HCT116 (cell line): ENCODE measurements at regions not wholly inside any gene's neighbourhood (a gene's known extent, or its start where the extent isn't known, plus 50 kb on each side); places are given as distances from the start of the nearest gene placed in this dataset.

Experiments used
- ATAC-seq: fragments of 200-7000 bp; cut with Tn5 transposase; 2 replicates; pipeline ENCODE4 v1.9.1; 2020; ENCODE audit warnings: mild to moderate bottlenecking, moderate library complexity
- BruUV-seq: library from RNA; stranded (reverse); fragments of 400-500 nt; replicated peaks from 2 replicates; lab custom pipeline; 2021; lab: Mats Ljungman, UMichigan
- CTCF ChIA-PET: fragments of 300-600 bp; sonication (Branson Sonifier 250); formaldehyde crosslinking; loops from one replicate; lab custom pipeline; 2021; ENCODE audit warnings: antibody characterized with exemption; lab: Charles Lee
- POLR2A ChIA-PET: fragments of 300-600, 350-600 bp; sonication (Branson Sonifier 250); formaldehyde crosslinking; loops from one replicate; lab custom pipeline; 2021; ENCODE audit warnings: antibody characterized with exemption; lab: Charles Lee
- RAD21 ChIA-PET, 2 experiments: fragments of 300-600 bp; sonication (Branson Sonifier 250); formaldehyde crosslinking; loops; one replicate each; lab custom pipeline; 2023; ENCODE audit warnings: low total read pairs in 2 of 2; ENCODE audit not compliant: uncharacterized antibody in 2 of 2, unreplicated experiment in 2 of 2, low non-redundant PET in 1 of 2; lab: Charles Lee
- DNase-seq: peaks from one replicate; pipeline ENCODE4 v3.0.0-alpha.2; 2010; ENCODE audit warnings: low read depth, low spot score
- H2AFZ ChIP-seq: fragments of 200-600 bp; shearing (Covaris generic), sonication (generic); 2 replicates; pipeline ENCODE4 v1.6.1; 2017; ENCODE audit warnings: low read depth, mixed run types, mixed read lengths, antibody characterized with exemption, low read length; ENCODE audit not compliant: poor library complexity, severe bottlenecking
- H3K27ac ChIP-seq: 2 replicates; pipeline ENCODE4 v1.5.1; 2012; ENCODE audit warnings: low read depth, low read length
- H3K27me3 ChIP-seq: fragments of 200-600 bp; sonication (generic); 2 replicates; pipeline ENCODE4 v1.6.1; 2016; ENCODE audit warnings: mixed run types, low read length, mixed read lengths; ENCODE audit not compliant: insufficient read depth
- H3K36me3 ChIP-seq, 2 experiments: fragments of 200-500 bp in 1 of 2; fragments of 200-600 bp in 1 of 2; sonication (Bioruptor generic) in 1 of 2; sonication (generic) in 1 of 2; 2 replicates each; pipeline versions ENCODE4 v1.5.1 to v1.6.1; 2014 to 2016; ENCODE audit warnings: low read length in 2 of 2, inconsistent platforms in 1 of 2, mixed read lengths in 1 of 2, mixed run types in 1 of 2; ENCODE audit not compliant: insufficient read depth in 2 of 2, control insufficient read depth in 1 of 2
- H3K4me1 ChIP-seq, 2 experiments: fragments of 200-600 bp in 1 of 2; sonication (generic) in 1 of 2; 2 replicates each; pipeline versions ENCODE4 v1.5.1 to v1.6.1; 2012 to 2017; ENCODE audit warnings: low read length in 2 of 2, inconsistent platforms in 1 of 2, mild to moderate bottlenecking in 1 of 2, mixed read lengths in 1 of 2, mixed run types in 1 of 2, moderate library complexity in 1 of 2; ENCODE audit not compliant: insufficient read depth in 2 of 2, control insufficient read depth in 1 of 2
- H3K4me2 ChIP-seq: fragments of 200-600 bp; sonication (generic); 2 replicates; pipeline ENCODE4 v1.6.1; 2017; ENCODE audit warnings: mixed run types, low read length, mixed read lengths
- H3K4me3 ChIP-seq, 2 experiments: fragments of 200-600 bp in 1 of 2; sonication (generic) in 1 of 2; replicated peaks in 1 of 2; 2 replicates each; pipeline ENCODE4 v1.5.1; 2011 to 2016; ENCODE audit warnings: low read length in 2 of 2, control low read depth in 1 of 2, low read depth in 1 of 2, mild to moderate bottlenecking in 1 of 2, mixed read lengths in 1 of 2, mixed run types in 1 of 2
- H3K79me2 ChIP-seq: fragments of 200-600 bp; sonication (generic); 2 replicates; pipeline ENCODE4 v1.6.1; 2017; ENCODE audit warnings: mild to moderate bottlenecking, mixed run types, low read length, moderate library complexity, mixed read lengths; ENCODE audit not compliant: insufficient read depth
- H3K9ac ChIP-seq: fragments of 200-600 bp; sonication (generic); 2 replicates; pipeline ENCODE4 v1.6.1; 2016; ENCODE audit warnings: low read length, mixed read lengths
- H3K9me2 ChIP-seq: fragments of 200-600 bp; sonication (generic), shearing (Covaris generic); 2 replicates; pipeline ENCODE4 v1.6.1; 2017; ENCODE audit warnings: mixed run types, mild to moderate bottlenecking, moderate library complexity; ENCODE audit not compliant: insufficient read depth
- H3K9me3 ChIP-seq, 2 experiments: fragments of 200-500 bp in 1 of 2; fragments of 200-600 bp in 1 of 2; sonication (Bioruptor generic) in 1 of 2; sonication (generic) in 1 of 2; 2 replicates each; pipeline ENCODE4 v1.6.1; 2014 to 2017; ENCODE audit warnings: low read length in 2 of 2, mixed read lengths in 2 of 2, inconsistent platforms in 1 of 2, low read depth in 1 of 2, mild to moderate bottlenecking in 1 of 2, mixed run types in 1 of 2, moderate library complexity in 1 of 2; ENCODE audit not compliant: control insufficient read depth in 1 of 2, insufficient read depth in 1 of 2
- H4K20me1 ChIP-seq: fragments of 200-600 bp; sonication (generic), shearing (Covaris generic); 2 replicates; pipeline ENCODE4 v1.6.1; 2017; ENCODE audit warnings: mixed run types, mild to moderate bottlenecking, moderate library complexity; ENCODE audit not compliant: insufficient read depth
- CBX3 ChIP-seq: IDR thresholded peaks from 2 replicates; pipeline ENCODE4 v1.6.1; 2012; ENCODE audit warnings: low read depth
- CTCF ChIP-seq, 3 experiments: fragments of 200-600 bp in 1 of 3; sonication (generic) in 1 of 3; IDR thresholded peaks in 2 of 3; conservative IDR thresholded peaks in 1 of 3; 2 replicates each; pipeline ENCODE4 v1.5.1; 2012 to 2017; ENCODE audit warnings: low read depth in 2 of 3, low read length in 2 of 3, antibody characterized with exemption in 1 of 3, borderline replicate concordance in 1 of 3, control low read depth in 1 of 3, mild to moderate bottlenecking in 1 of 3, mixed read lengths in 1 of 3, mixed run types in 1 of 3, moderate library complexity in 1 of 3; ENCODE audit not compliant: insufficient read depth in 1 of 3
- EGR1 ChIP-seq: IDR thresholded peaks from 2 replicates; pipeline ENCODE4 v1.6.1; 2012; ENCODE audit warnings: low read depth
- ELF1 ChIP-seq: IDR thresholded peaks from 2 replicates; pipeline ENCODE4 v1.6.1; 2012; ENCODE audit warnings: low read depth, borderline replicate concordance
- EZH2 ChIP-seq: fragments of 200-600 bp; sonication (generic); IDR thresholded peaks from 2 replicates; pipeline ENCODE4 v1.6.1; 2017; ENCODE audit warnings: antibody characterized with exemption, mixed run types
- EZH2phosphoT487 ChIP-seq: fragments of 200-600 bp; IDR thresholded peaks from 2 replicates; pipeline ENCODE4 v1.6.1; 2018; ENCODE audit warnings: antibody characterized with exemption, borderline replicate concordance
- FOSL1 ChIP-seq: IDR thresholded peaks from 2 replicates; pipeline ENCODE4 v1.6.1; 2012; ENCODE audit warnings: low read depth
- JUND ChIP-seq: IDR thresholded peaks from 2 replicates; pipeline ENCODE4 v1.6.1; 2012
- MAX ChIP-seq: IDR thresholded peaks from 2 replicates; pipeline ENCODE4 v1.6.1; 2012
- SIN3A ChIP-seq: IDR thresholded peaks from 2 replicates; pipeline ENCODE4 v1.6.1; 2012; ENCODE audit warnings: low read depth
- SP1 ChIP-seq: IDR thresholded peaks from 2 replicates; pipeline ENCODE4 v1.6.1; 2012; ENCODE audit warnings: low read depth
- SRF ChIP-seq: IDR thresholded peaks from 2 replicates; pipeline ENCODE4 v1.6.1; 2012; ENCODE audit warnings: low read depth
- YY1 ChIP-seq: IDR thresholded peaks from 2 replicates; pipeline ENCODE4 v1.6.1; 2011; ENCODE audit warnings: low read length, low read depth, moderate library complexity, mild to moderate bottlenecking; ENCODE audit not compliant: insufficient replicate concordance; ENCODE audit errors: extremely low read depth
- ZFX ChIP-seq: fragments of 450-650 bp; IDR thresholded peaks from 2 replicates; pipeline ENCODE4 v1.6.1; 2017
- ZNF274 ChIP-seq: fragments of 200-500 bp; sonication (Bioruptor generic); IDR thresholded peaks from 2 replicates; pipeline ENCODE4 v1.6.1; 2014; ENCODE audit warnings: mild to moderate bottlenecking, low read depth, low read length, inconsistent platforms
- intact Hi-C: fragments of 100-400 bp; cut with micrococcal nuclease; formaldehyde crosslinking; loops from 2 replicates; pipeline ENCODE4 v1.10.0; 2022
- TF ChIP-seq, protein P1 (sequence below): IDR thresholded peaks from 2 replicates; pipeline ENCODE4 v1.6.1; 2012; ENCODE audit warnings: low read depth

GRCh38 chr4:108535757-108536156 is 84.6 kb upstream of the RPL34 start:
- H3K36me3 ChIP-seq: no peaks in the 10 kb centered on the region
- TF ChIP-seq ELF1: no peak
- TF ChIP-seq EGR1: no peak
- TF ChIP-seq ZFX: no peak
- TF ChIP-seq YY1: no peak
- TF ChIP-seq JUND: no peak
- TF ChIP-seq EZH2phosphoT487: no peak
- no peak for TF ChIP-seq CTCF (IDR thresholded peaks at IDR 0.05 in 2 of 3, conservative IDR thresholded peaks at IDR 0.05 in 1 of 3; ENCODE audit: borderline replicate concordance in 1 of 3, insufficient read depth in 1 of 3, low read depth in 2 of 3, low read length in 2 of 3)
- TF ChIP-seq FOSL1: no peak
- no peak for TF ChIP-seq CBX3
- no peak for TF ChIP-seq EZH2
- TF ChIP-seq MAX: no peak
- no peak for TF ChIP-seq SRF
- TF ChIP-seq SIN3A: no peak
- TF ChIP-seq, protein P1, sequence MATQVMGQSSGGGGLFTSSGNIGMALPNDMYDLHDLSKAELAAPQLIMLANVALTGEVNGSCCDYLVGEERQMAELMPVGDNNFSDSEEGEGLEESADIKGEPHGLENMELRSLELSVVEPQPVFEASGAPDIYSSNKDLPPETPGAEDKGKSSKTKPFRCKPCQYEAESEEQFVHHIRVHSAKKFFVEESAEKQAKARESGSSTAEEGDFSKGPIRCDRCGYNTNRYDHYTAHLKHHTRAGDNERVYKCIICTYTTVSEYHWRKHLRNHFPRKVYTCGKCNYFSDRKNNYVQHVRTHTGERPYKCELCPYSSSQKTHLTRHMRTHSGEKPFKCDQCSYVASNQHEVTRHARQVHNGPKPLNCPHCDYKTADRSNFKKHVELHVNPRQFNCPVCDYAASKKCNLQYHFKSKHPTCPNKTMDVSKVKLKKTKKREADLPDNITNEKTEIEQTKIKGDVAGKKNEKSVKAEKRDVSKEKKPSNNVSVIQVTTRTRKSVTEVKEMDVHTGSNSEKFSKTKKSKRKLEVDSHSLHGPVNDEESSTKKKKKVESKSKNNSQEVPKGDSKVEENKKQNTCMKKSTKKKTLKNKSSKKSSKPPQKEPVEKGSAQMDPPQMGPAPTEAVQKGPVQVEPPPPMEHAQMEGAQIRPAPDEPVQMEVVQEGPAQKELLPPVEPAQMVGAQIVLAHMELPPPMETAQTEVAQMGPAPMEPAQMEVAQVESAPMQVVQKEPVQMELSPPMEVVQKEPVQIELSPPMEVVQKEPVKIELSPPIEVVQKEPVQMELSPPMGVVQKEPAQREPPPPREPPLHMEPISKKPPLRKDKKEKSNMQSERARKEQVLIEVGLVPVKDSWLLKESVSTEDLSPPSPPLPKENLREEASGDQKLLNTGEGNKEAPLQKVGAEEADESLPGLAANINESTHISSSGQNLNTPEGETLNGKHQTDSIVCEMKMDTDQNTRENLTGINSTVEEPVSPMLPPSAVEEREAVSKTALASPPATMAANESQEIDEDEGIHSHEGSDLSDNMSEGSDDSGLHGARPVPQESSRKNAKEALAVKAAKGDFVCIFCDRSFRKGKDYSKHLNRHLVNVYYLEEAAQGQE: no peak
- no peak for TF ChIP-seq SP1
- TF ChIP-seq ZNF274: no peak
- TF ChIP-seq, all 23 proteins: peak for 0
- Histone ChIP-seq H3K4me2 (no peak overlapping the region), H4K20me1 (no peaks in the 10 kb centered on the region), H3K4me3 (no peak overlapping the region), H2AFZ (no peak overlapping the region), H3K27me3 (no peaks in the 10 kb centered on the region; the same call in 1 of the 2 replicates), H3K9me2 (no peaks in the 10 kb centered on the region), H3K9ac (no peak overlapping the region), H3K4me1 (no peaks in the 10 kb centered on the region), H3K79me2 (no peaks in the 10 kb centered on the region), H3K27ac (no peak overlapping the region), H3K9me3 (no peaks in the 10 kb centered on the region)
- RAD21 ChIA-PET: no interaction called here
- DNase-seq (no peak), ATAC-seq (no peak)
- CTCF ChIA-PET: no interaction called here
- intact Hi-C loops: no loop called here
- no TSS peak for BruUV-seq
- POLR2A ChIA-PET: no interaction called here
